Right lobe of liver (tissue), 6 donors: ENCODE measurements at regions not wholly inside any gene's neighbourhood (a gene's known extent, or its start where the extent isn't known, plus 50 kb on each side); places are given as distances from the start of the nearest gene placed in this dataset.

Experiments
- ATAC-seq, 4 donors: fragments of 200-7000 bp; cut with Tn5 transposase; one replicate each; pipeline ENCODE4 v1.9.1; 2020; ENCODE audit warnings: mild to moderate bottlenecking in 4 of 4, moderate library complexity in 4 of 4
- DNase-seq, 3 donors: peaks; one replicate each; pipeline ENCODE4 v3.0.0-alpha.2; 2020
- H3K27ac ChIP-seq, 3 donors: fragments of 200-600 bp; one replicate each; pipeline ENCODE4 v1.8.0; 2022
- H3K27me3 ChIP-seq, 2 donors: fragments of 200-600 bp; one replicate each; pipeline ENCODE4 v1.8.0; 2022
- H3K36me3 ChIP-seq, 4 donors: fragments of 200-600 bp; sonication (generic) in 1 of 4; one replicate each; pipeline versions ENCODE4 v1.5.1 to v1.8.0; 2017 to 2022; ENCODE audit warnings: control low read depth in 1 of 4
- H3K4me1 ChIP-seq, 4 donors: fragments of 200-600 bp; sonication (generic) in 1 of 4; one replicate each; pipeline versions ENCODE4 v1.5.1 to v1.8.0; 2017 to 2022; ENCODE audit warnings: control low read depth in 1 of 4
- H3K4me3 ChIP-seq, 3 donors: fragments of 200-600 bp; one replicate each; pipeline ENCODE4 v1.8.0; 2022
- H3K9me3 ChIP-seq, 4 donors: fragments of 200-600 bp; sonication (generic) in 1 of 4; one replicate each; pipeline versions ENCODE4 v1.5.1 to v1.8.0; 2017 to 2022; ENCODE audit warnings: control low read depth in 1 of 4
- POLR2A ChIP-seq: fragments of 450-650 bp; IDR thresholded peaks from one replicate; pipeline ENCODE4 v1.6.1; 2017; ENCODE audit warnings: antibody characterized with exemption, mild to moderate bottlenecking
- WGBS: methylation state at CpG from one replicate; pipeline ENCODE4 v1.1.6; 2018; ENCODE audit warnings: low coverage, low lambda C conversion rate; ENCODE audit not compliant: insufficient coverage; ENCODE audit errors: missing lambda C conversion rate; 5-methylcytosine and 5-hydroxymethylcytosine counted together
- intact Hi-C, 2 donors: fragments of 100-400 bp; cut with DNase I; formaldehyde crosslinking; loops; one replicate each; pipeline versions ENCODE4 v1.11.2 to v1.14.1; 2022
- TF ChIP-seq, protein P1 (sequence below), 4 donors: fragments of 200-600 bp in 3 of 4; fragments of 450-650 bp in 1 of 4; IDR thresholded peaks; one replicate each; pipeline versions ENCODE4 v1.5.1 to v1.8.0; 2016 to 2022; ENCODE audit warnings: antibody characterized with exemption in 4 of 4, mild to moderate bottlenecking in 2 of 4
- donor health status: DM: no; HTN: yes; CAD: no.
- donor health status: DM: no; HTN: no; CAD: no.
- donor health status: DM: no; HTN: no; CAD: no.
- donor health status: DM: no; HTN: yes; CAD: no.
- donor health status: DM: no; HTN: yes; CAD: no.

DNA sequence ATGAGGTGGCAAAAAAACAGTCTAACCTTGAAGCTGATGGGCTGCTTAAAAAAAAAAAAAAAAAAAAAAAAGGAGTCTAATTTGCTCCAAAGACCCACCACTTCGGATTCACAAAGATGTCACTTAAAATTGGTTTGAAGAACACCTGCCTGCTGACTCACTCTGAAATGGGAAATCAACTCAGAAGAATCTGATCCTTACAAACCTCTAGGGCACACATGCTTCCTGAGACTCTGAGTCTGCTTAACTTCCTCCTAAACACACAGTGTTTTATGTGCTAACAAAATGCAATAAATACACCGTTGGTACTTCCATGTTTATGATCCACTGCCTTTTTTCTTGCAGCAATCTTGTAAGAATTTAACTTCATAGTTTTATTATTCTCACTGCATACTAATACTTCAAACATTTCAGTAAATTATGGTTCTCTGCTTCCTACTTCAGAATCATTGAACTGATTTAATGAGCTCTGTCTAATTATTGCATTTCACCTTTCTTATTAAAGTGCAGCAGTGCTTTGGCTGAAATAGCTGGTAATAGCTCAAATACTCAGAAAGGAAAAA, 73.0 kb upstream of the FRMD4B start:
- Histone ChIP-seq H3K27ac (no peak overlapping the region), H3K4me3 (no peak overlapping the region), H3K36me3 (no peaks in the 10 kb centered on the region), H3K9me3 (no peaks in the 10 kb centered on the region), H3K27me3 (no peaks in the 10 kb centered on the region), H3K4me1 (no peaks in the 10 kb centered on the region)
- DNase-seq (no peak), ATAC-seq (peak in 1 of 4 donors; percentile 33)
- 25% methylated on average over 2 of the region's 2 CpGs for WGBS
- intact Hi-C loops = loop anchor here in 1 of 2 donors (10.0 kb wide), 1 partner anchor 216 kb away; no protein-coding TSS in a partner anchor
- TF ChIP-seq POLR2A = no peak
- TF ChIP-seq, protein P1, sequence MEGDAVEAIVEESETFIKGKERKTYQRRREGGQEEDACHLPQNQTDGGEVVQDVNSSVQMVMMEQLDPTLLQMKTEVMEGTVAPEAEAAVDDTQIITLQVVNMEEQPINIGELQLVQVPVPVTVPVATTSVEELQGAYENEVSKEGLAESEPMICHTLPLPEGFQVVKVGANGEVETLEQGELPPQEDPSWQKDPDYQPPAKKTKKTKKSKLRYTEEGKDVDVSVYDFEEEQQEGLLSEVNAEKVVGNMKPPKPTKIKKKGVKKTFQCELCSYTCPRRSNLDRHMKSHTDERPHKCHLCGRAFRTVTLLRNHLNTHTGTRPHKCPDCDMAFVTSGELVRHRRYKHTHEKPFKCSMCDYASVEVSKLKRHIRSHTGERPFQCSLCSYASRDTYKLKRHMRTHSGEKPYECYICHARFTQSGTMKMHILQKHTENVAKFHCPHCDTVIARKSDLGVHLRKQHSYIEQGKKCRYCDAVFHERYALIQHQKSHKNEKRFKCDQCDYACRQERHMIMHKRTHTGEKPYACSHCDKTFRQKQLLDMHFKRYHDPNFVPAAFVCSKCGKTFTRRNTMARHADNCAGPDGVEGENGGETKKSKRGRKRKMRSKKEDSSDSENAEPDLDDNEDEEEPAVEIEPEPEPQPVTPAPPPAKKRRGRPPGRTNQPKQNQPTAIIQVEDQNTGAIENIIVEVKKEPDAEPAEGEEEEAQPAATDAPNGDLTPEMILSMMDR (IDR thresholded peaks at IDR 0.05) = no peak

DNA sequence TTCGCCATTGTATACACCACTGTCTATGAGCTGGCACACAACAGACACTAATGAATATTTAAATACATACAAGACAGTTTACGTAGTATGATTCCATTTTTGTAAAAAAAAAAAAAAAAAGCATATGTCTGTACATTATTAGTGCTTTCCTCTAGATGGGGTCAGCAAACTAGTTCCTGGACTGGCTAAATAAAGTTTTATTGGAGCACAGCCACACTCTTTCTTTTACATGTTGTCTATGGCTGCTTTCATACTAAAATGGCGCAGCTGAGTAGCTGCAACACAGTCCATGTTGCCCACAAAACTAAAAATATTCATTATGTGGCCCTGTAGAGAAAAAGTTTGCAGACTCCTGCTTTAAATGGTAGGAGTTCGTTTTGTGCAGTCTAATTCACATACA, 70.7 kb upstream of the FRMD4B start:
- no peak for TF ChIP-seq POLR2A
- TF ChIP-seq, protein P1 (IDR thresholded peaks at IDR 0.05) = no peak
- intact Hi-C loops = loop anchor here in 1 of 2 donors (10.0 kb wide), 1 partner anchor 218 kb away; no protein-coding TSS in a partner anchor
- ATAC-seq (no peak), DNase-seq (no peak)
- Histone ChIP-seq H3K4me3 (no peak overlapping the region), H3K36me3 (no peaks in the 10 kb centered on the region), H3K4me1 (no peaks in the 10 kb centered on the region), H3K9me3 (no peaks in the 10 kb centered on the region), H3K27ac (no peak overlapping the region), H3K27me3 (no peaks in the 10 kb centered on the region)
- 64% methylated on average over 4 of the region's 4 CpGs for WGBS

DNA sequence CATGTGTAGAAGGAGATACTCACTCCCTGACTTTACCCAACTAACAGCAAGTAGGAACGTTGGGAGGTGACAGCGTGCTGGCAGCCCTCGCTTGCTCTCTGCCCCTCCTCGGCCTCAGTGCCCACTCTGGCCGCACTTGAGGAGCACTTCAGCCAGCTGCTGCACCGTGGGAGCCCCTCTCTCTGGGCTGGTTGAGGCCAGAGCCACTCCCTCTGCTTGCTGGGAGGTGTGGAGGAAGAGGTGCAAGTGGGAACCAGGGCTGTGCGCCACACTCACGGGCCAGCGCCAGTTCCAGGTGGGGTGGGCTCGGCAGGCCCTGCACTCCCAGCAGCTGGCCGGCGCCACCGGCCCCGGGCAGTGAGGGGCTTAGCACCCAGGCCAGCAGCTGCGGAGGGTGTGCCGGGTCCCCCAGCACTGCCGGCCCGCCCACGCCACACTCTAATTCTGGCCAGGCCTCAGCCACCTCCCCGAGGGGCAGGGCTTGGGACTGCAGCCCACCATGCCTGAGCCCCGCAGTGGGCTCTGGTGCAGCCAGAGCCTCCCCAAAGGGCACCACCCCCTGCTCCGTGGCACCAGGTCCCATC, 68.4 kb upstream of the FRMD4B start:
- DNase-seq (no peak), ATAC-seq (peak in 1 of 4 donors; percentile 19)
- intact Hi-C loops = loop anchor here in 1 of 2 donors (10.0 kb wide), 1 partner anchor 221 kb away; no protein-coding TSS in a partner anchor
- Histone ChIP-seq H3K4me3 (no peak overlapping the region), H3K27me3 (no peaks in the 10 kb centered on the region), H3K9me3 (no peaks in the 10 kb centered on the region), H3K27ac (no peak overlapping the region), H3K36me3 (no peaks in the 10 kb centered on the region), H3K4me1 (no peaks in the 10 kb centered on the region)
- no CpG with 5 or more reads among the region's 22 CpGs for WGBS
- no peak for TF ChIP-seq POLR2A
- TF ChIP-seq, protein P1 (IDR thresholded peaks at IDR 0.05) = no peak

DNA sequence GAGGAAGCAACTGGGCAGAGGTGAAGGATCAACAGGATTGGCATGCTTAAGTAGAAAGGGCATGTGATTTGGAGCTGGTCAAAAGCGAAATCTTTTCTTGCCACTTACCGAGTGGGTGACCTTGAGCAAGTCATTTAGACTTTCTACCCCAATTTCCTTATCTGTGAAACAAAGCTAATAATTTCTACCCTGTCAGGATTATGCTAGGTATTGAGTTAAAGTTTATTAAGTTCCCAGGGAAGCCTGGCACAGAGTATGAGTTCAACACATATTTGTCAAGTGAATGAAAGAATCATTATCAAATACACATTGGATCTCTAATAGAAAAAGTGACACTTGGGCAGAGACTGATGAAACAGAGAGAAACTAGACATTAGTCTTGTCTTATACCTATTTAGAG, 66.4 kb upstream of the FRMD4B start:
- TF ChIP-seq POLR2A = no peak
- TF ChIP-seq, protein P1 (IDR thresholded peaks at IDR 0.05) = no peak
- Histone ChIP-seq H3K4me3 (no peak overlapping the region), H3K4me1 (no peaks in the 10 kb centered on the region), H3K9me3 (no peaks in the 10 kb centered on the region), H3K27me3 (no peaks in the 10 kb centered on the region), H3K36me3 (no peaks in the 10 kb centered on the region), H3K27ac (no peak overlapping the region)
- WGBS = 73% methylated on average over 2 of the region's 2 CpGs
- DNase-seq (no peak), ATAC-seq (no peak)
- intact Hi-C loops = loop anchor here in 1 of 2 donors (10.0 kb wide), 1 partner anchor 223 kb away; no protein-coding TSS in a partner anchor
